Bronchial epithelial cell (primary cell): ENCODE measurements at regions not wholly inside any gene's neighbourhood (a gene's known extent, or its start where the extent isn't known, plus 50 kb on each side); places are given as distances from the start of the nearest gene placed in this dataset.

Source experiments
- DNase-seq: peaks from one replicate; pipeline ENCODE4 v3.0.0-alpha.2; 2010; ENCODE audit warnings: low read depth
- FAIRE-seq: peaks from 2 replicates; lab custom pipeline; 2011; peaks lifted over from hg19 to GRCh38; lab: Jason Lieb, UNC
- H3K27me3 ChIP-seq: 2 replicates; pipeline ENCODE4 v1.5.1; 2011; ENCODE audit warnings: low read length; ENCODE audit not compliant: control insufficient read depth, insufficient read depth
- H3K36me3 ChIP-seq: 2 replicates; pipeline ENCODE4 v1.5.1; 2011; ENCODE audit warnings: low read length; ENCODE audit not compliant: control insufficient read depth, insufficient read depth
- H3K4me3 ChIP-seq: 2 replicates; pipeline ENCODE4 v1.5.1; 2011; ENCODE audit warnings: mild to moderate bottlenecking, low read depth, low read length, control low read depth
- TF ChIP-seq, protein P1 (sequence below): IDR thresholded peaks from 2 replicates; pipeline ENCODE4 v1.5.1; 2011; ENCODE audit warnings: mild to moderate bottlenecking, moderate library complexity, low read length, control low read depth, inconsistent platforms; ENCODE audit not compliant: insufficient read depth, severe bottlenecking

DNA sequence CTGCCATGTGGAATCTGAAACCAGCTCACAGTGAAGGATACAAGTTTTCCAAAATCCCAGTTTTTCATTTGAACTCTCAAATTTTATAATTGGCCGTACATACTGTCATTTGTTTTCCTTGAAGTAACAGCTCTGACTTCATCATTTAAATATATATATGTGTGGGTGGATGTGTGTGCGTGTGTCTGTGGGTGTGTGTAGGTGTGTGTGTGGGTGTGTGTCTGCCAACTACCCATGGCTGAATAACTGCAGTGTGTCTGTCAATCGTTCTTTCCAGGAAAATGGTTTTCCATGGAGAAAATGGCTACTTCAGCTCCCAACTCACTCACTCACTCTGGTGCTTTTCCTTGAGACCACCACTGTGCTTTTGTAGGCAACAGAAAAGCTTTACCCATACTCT, 169.0 kb downstream of the PLPP3 start:
- Histone ChIP-seq H3K4me3 (no peak overlapping the region), H3K36me3 (no peaks in the 10 kb centered on the region), H3K27me3 (peaks cover 7% of the 10 kb centered on the region)
- TF ChIP-seq, protein P1, sequence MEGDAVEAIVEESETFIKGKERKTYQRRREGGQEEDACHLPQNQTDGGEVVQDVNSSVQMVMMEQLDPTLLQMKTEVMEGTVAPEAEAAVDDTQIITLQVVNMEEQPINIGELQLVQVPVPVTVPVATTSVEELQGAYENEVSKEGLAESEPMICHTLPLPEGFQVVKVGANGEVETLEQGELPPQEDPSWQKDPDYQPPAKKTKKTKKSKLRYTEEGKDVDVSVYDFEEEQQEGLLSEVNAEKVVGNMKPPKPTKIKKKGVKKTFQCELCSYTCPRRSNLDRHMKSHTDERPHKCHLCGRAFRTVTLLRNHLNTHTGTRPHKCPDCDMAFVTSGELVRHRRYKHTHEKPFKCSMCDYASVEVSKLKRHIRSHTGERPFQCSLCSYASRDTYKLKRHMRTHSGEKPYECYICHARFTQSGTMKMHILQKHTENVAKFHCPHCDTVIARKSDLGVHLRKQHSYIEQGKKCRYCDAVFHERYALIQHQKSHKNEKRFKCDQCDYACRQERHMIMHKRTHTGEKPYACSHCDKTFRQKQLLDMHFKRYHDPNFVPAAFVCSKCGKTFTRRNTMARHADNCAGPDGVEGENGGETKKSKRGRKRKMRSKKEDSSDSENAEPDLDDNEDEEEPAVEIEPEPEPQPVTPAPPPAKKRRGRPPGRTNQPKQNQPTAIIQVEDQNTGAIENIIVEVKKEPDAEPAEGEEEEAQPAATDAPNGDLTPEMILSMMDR: no peak
- FAIRE-seq: no peak
- no peak for DNase-seq

DNA sequence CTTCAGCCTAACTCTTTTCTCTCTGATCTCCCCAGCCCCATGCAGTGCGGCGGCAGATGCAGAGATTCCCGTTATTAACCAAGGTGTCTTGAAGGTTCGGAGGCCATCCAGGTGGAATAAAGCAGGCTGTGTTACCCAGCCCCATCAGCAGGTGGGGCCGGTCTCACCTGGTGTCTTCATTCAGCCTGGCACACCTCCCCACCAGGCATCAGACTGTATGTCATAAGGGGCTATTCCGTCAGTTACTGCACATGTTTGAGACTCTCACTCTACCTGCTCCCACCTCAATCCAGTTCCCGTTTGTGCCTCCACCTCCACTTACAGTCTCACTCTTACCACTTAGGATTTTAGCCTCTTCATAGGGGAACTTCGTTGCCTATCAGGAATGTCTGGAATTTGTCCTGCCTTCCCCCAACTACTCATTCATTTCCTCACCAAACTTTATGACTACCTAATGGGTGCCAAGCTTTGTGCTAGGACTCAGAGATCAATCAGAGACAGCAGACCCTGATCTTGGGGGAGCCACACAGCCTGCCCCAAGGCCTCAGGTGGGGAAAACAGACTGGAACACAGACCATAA, 170.2 kb downstream of the PLPP3 start:
- peaks cover 6% of the 10 kb centered on the region for H3K27me3 ChIP-seq
- DNase-seq (peak; percentile 44), FAIRE-seq (no peak)
- no peak overlapping the region for H3K4me3 ChIP-seq
- H3K36me3 ChIP-seq: no peaks in the 10 kb centered on the region
- TF ChIP-seq, protein P1: peak; percentile 80

DNA sequence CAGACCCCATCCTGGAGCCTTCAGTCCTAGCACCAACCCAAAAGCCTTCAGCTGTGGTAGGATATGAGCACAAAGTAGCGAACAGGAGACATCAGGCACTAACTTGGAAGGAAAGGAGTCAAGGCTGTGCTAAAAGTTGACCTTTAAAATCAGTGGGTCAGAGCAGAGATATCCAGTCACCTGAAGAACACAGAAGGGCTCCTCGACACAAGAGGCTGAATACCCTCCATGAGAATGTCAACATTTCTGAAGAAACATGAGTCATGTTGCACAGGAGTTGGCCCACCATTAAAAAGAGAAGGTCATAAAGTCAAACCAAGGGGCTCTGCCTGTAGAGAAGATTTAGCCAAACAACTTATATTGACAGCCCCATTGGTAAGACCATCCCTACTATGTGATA, 172.5 kb downstream of the PLPP3 start:
- Histone ChIP-seq H3K4me3 (no peak overlapping the region), H3K27me3 (no peaks in the 10 kb centered on the region), H3K36me3 (no peaks in the 10 kb centered on the region)
- FAIRE-seq (no peak), DNase-seq (peak; percentile 12)
- TF ChIP-seq, protein P1: no peak

DNA sequence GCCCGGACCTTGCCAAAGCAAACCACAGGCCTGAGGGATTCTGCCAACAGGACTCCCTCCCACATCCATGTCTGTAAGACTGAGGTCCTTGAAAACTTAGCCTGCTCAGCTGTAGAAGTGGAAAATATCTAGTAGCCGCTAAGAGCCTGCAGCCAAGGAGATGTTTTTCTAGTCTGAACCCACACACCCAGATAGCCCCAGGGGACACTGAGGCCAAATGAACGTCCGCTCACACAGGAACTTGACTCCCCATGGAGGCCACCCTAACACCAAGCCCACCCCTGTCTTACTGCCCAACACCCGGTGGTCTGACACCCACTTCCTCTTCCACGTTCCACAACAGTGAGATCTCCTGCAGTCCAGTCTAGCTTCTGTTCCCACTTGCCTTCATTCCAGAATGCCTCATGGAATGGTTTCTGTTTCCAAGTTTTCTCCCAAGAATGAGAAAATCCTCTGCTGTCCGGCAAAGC, 174.8 kb downstream of the PLPP3 start:
- no peak overlapping the region for H3K4me3 ChIP-seq
- H3K27me3 ChIP-seq: no peaks in the 10 kb centered on the region
- TF ChIP-seq, protein P1: no peak
- DNase-seq (no peak), FAIRE-seq (no peak)
- no peaks in the 10 kb centered on the region for H3K36me3 ChIP-seq

DNA sequence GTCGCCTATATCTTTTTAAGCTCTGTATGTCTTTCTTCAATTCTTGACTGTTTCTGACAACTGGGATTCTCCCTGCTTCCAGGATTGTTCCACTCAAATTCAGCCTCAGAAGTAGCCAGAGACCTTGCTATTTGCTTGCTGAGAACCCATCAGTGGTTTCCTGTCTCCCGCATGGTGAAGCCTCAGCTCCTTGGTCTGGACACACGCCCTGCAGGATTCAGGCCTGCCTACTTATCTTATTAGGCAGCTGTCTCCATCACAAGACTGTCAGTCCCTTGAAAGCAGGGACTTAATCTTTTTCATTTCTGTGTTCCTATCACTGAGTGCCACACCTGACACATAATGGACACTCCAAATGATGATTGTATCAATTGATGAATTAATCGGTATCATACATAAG, 175.3 kb downstream of the PLPP3 start:
- Histone ChIP-seq H3K36me3 (no peaks in the 10 kb centered on the region), H3K27me3 (no peaks in the 10 kb centered on the region), H3K4me3 (no peak overlapping the region)
- TF ChIP-seq, protein P1: no peak
- DNase-seq (no peak), FAIRE-seq (no peak)

DNA sequence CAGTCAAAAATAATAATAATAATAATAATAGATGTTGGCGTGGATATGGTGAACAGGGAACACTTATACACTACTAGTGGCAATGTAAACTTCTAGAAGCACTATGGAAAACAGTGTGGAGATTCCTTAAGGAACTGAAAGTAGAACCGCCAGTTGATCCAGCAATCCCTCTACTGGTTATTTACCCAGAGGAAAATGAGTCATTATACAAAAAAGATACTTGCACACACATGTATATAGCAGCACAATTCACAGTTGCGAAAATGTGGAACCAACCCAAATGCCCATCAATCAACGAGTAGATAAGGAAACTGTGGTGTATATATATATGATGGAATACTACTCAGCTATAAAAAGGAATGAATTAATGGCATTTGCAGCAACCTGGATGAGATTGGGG, 176.0 kb downstream of the PLPP3 start:
- FAIRE-seq (no peak), DNase-seq (peak; percentile 90)
- TF ChIP-seq, protein P1: no peak

More for the DNA sequence above, 176.0 kb downstream of the PLPP3 start:
- Histone ChIP-seq H3K36me3 (no peaks in the 10 kb centered on the region), H3K4me3 (no peak overlapping the region), H3K27me3 (no peaks in the 10 kb centered on the region)
